Renal pelvis (tissue), 1 donor: ENCODE measurements at regions not wholly inside any gene's neighbourhood (a gene's known extent, or its start where the extent isn't known, plus 50 kb on each side); places are given as distances from the start of the nearest gene placed in this dataset.

Experiments used
- DNase-seq: peaks from one replicate; pipeline ENCODE4 v3.0.0-alpha.2; 2013

DNA sequence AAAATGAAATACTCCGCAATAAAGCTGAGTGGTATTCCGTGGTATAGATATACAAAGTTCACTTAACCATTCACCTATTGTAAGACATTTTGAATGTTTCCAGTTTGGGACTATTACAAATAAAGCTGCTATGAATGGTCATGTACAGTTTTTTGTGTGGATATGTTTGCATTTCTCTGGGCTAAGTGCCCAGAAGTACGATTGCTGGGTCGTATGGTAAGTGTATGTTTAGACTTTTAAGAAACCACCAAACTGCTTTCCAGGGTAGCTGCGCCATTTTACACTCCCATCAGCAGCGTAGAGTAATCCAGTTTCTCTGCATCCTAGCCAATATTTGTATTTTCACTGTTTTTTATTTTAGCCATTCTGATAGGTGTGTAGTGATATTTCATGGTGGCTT lies 208.4 kb upstream of the TLE3 start:
- DNase-seq, result no peak

DNA sequence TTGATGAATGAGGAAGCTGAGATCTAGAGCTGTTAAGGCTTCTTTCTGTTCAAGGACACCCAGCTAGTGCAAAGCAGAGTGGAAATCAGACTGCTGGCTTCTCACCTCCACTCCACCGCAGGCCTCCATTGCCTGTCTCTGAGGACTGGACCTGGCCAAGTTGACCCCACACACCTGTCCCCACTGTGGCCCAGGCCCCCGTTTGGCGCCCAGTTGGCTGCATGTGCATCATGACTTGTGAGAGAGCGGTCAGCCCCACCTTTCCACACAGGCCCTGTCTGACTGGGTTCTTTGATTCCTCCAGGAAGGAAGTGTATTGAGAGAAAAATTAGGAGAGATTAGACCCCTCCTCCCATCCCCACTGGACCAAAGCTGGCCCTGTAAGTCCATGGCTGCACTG lies 206.3 kb upstream of the TLE3 start:
- no peak for DNase-seq

DNA sequence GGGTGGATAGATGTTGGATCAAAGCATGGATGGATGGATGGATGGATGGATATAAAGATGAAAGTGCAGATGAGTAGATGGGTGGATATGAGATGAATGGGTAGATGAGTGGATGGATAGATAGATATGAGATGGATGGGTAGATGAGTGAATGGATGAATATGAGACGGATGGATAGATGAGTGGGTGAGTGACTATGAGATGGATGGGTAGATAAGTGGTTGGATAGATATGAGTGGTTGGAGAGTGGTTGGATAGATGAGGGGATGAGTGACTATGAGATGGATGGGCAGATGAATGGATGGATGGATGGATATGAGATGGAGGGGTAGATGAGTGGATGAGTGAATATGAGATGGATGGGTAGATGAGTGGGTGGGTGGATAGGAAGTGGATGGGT lies 204.6 kb upstream of the TLE3 start:
- DNase-seq, result no peak

DNA sequence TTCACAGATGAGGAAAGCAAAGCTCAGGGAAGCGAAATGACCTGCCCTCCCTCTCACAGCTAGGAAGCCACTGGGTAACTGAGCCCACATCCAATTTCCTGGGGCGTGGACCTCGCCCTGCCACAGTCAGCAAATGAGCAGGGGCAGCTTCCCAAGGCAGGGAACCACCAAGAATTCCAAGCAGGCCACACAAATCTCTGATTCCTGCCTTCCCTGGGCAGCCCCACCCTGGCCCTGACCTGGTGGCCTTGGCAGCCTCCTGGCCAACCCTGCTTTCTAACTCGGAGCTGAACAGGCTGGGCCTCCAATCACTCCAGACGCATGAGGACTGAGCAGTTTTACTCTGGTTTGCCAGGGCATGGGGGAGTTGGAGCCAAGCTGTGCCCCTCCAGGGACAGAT lies 203.7 kb upstream of the TLE3 start:
- no peak for DNase-seq

DNA sequence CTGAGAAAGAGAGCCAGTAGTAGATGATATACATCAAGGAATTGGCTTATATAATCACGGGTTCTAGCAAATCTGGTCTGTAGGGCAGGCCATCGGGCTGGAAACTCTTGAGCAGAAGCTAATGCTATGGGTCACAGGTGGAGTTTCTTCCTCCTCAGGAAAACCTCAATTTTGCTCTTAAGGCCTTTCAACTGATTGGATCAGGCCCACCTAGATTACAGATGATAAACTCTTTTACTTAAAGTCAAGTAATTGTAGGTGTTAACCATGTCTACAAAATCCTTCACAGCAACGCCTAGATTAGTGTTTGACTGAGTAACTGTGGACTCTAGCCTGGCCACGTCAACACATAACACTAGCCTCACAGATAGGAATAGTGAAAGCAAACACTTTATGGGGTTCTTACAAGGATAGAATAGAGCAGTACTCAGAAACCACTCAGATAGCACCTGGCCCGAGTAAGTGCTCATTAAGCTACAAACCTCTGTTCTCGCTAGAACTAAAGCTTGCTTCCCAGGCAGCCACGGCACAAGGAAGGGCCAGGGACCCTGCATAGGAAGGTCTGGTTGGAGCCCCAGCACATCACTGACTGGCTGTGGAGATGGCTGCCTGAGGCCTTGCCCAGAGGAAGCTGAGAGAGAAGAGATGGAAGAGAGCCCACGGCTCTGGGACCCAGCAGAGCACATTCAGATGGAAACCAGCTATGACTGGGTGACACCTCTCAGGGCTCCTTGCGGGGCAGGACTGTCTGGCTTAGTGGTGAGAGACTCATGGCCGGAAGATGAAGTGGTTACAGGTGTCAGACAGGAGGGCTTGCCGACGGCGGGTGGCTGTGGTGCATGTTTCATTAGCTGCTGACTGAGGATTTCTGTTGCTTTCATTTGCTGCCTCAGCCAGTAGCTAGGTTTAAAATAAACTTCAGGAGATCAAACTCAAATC lies 202.5 kb upstream of the TLE3 start:
- DNase-seq, result no peak

DNA sequence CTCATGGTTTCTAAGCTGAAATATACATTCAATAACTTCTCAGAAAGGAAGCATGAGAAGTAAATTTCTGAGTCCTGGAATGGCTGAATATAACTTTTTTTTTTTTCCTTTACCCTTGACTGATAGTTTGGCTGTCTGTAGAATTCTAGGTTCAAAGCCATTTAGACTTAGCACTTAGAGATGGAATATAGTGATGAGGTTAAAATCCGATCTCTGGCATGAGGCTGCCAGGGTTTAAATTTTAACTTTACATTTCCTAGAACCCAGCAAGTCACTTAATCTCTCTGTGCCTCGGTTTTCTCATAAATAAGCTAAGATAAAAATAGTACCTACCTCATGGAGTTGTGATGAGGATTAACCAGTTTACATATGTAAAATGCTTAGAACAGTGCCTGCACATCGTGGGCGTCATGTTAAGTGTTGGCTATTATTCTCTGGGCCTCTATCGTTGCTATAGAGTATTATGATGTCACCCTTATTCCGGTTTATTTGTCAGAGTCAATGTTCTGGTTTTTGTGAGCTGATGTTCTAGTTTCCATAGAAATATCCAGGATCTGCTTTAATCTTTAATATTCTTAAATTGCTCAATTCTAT lies 199.8 kb upstream of the TLE3 start:
- DNase-seq, result no peak

DNA sequence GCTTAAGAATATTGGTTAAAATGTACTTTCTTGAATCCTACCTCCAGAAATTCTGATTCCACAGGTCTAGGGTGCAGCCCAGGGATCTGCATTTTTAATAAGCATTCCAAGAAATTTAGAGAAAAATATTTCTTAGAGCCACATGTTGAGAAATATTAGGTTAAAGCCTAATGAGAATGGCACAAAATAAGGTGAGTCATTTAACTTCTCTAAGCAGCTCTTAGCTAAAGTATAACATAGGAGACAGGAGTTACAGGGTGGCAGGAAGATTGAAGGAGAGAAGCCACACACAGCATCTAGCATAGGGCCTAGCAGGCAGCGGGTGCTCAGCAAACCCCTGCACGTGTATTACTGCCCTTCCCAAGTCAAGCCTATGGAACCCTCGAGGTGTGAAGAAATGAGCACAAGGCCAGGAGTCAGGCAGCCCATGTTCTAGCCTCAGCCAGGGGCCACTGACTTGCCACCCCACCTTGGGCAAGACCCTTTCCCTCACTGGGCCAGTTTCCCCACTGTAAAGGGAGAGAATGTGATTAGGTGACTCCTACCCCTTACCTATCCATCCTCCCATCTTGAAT lies 197.1 kb upstream of the TLE3 start:
- DNase-seq, result no peak

DNA sequence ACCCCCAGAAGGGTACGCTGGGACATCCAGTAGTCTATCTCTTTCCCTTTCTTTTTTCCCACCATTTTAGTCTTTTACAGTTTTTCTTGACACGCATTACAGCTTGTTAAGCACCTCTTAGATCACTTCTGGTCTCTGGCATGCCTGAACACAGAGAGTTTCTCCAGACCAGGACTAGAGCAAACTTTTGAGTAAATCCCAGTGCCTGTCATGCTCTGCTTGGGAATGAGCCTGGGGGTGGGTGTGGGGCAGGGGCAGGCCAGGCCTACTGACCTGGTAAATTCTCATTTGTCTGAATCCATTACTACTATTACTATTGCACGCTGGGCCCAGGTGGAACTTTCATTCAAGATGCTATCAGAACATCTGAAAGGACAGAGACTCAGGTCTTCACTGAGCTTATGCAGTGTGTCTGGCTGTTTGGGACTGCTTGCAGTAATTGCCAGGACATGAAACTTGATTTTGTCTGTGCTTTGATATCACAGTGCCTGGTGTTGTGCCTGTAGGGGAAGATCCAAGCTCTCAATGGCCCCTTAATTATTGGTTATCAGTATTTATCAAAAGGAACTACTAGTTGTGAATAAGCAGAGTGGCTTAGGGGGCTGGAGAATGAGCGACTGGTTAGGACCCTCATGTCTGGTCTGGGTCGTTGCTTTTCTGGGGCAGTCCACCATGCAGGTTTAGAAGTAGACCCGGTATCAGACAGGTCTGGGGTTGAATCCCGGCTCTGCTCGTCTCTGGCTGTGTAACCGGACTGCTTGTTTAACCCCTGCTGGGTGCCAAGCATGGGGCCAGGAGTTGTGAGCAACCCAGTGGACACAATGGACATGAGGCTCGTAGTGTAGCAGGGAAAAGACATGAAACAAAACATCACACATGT lies 196.1 kb upstream of the TLE3 start:
- no peak for DNase-seq

DNA sequence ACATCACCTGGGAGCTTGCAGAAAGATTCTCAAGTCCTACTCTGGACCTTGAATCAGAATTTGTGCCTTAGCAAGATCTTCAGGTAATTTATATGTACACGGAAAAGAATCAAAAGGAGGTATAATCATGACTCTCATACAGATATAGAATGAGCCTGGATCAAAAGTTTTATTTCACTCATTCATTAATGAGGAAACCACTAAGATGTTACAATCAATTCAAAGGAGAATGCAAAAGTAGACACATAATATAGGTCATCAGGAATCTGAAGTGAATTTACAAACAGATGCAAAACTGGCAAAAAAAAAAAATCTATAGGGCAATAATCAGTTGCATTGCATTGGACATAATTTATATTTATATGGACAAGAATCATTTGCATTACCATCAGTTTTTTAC lies 195.4 kb upstream of the TLE3 start:
- DNase-seq, result no peak

DNA sequence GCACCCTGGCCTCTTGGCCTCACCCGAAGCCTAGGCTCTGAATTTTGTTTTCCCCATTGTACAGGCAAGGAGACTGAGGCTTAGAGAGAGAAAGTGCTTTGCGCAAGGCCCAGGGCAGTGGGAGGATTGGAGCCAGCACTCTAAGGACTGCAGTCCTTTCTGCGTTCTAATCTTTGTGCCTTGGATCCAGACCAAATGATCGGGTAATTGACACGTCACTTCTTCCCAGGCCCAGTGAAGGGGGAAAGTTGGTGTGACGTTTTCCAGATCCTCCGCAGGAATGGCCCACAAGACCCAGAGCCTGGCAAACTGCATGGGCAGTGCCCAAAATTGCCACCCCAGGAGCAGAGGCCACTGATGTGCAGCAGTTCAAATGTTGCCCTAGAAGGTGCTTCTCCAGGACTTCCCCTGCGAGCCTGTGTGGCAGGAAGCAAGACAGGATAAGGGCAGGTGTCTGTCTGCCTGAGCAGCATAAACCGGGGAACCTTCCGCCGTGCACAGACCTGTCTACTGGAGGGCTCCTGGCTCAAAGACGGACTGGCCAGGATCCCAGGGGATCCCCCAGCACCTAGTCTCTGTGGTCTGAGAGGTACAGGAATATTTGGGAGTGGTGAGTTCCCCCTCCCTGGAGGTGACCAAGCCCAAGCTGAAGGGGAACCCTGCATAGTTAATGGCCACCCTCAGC lies 194.5 kb upstream of the TLE3 start:
- no peak for DNase-seq

DNA sequence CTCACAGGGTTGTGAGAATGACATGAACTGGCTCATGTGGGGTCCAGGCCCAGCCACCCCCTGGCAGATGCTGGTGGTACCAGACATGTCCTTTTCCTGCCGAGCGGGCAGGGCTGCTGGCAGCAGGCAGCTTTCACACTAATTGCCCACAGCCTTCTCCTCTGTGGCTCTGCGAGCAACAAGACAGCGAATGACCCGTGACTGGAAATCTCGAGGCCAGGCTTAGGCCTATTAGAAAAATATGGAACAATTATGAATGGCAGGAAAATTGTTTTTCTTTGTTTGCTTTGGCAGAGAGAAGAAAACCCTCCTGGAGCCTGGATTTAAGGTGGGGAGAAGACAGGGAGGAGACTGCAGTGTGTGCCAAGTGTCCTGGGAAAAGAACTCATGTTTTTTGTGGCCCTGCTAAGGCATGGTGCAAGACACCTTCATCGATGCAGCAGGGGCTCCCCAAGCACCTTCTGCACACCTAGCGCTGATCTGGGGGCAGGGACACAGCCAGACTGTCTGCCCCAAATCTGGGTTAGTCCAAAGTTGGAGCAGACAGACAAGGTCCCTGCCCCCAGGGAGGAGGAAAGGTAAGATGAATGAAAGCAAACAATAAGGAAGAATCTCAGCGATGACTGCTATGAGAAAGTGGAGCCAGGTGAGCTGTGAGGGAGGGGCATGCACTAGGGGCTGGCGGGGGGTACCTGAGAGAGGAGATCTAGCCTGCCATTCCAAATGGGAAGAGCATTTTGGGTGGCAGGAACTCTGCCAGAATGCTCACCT lies 193.8 kb upstream of the TLE3 start:
- DNase-seq, result no peak

DNA sequence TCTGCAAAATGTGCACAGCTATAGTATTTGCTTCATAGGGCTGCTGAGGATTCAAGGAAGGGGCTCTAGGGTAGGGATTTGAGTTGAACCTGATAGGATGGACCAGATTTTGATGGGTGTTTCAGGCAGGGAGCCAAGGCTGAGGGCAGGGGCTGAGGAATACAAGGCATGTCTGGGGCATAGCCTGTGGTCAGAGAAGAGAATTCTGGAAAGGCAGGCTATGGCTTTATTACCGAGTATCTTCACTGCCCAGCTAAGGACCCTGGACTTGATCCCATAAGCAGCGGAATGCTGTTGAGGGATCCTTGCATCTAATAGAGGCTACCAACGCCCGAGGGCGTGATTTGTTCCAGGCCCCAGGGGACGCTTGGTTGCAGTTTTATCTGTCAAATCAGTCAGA lies 193.0 kb upstream of the TLE3 start:
- no peak for DNase-seq

DNA sequence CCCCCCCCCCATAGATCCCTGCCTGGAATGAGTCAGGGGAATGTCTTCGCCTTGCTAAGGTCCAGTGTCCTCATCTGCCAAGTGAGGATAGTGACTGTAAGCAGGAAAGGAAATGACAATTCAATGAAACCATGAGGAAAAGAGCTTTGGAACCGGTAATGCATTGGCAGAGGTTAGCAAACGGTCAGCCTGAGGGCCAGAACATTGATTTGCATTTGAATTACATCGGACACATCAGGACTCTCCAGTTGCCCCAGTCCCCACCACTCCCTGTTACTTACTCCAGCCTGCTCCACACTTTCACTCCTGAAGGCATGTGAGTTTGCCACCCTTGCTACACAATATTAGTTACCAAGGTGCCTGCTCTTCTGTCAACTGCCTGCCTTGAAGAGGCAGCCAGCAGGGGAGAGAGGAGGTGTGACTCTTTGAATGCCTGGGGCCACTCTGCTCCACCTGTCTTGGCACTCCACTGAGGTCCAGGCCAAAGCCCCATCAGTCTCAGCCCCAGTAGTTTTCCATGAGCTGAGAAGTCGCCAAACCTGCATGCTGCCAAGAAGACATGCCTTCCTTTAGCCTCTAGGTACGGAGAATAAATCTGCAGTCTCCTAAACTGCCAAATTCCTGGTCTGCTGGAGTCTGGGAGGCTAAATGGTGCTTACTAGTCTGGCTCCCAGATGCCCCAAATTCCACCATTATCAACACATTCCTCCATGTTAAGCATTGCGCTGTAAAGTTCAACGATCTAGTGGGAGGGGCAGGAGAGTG lies 191.7 kb upstream of the TLE3 start:
- peak; percentile 19 for DNase-seq

DNA sequence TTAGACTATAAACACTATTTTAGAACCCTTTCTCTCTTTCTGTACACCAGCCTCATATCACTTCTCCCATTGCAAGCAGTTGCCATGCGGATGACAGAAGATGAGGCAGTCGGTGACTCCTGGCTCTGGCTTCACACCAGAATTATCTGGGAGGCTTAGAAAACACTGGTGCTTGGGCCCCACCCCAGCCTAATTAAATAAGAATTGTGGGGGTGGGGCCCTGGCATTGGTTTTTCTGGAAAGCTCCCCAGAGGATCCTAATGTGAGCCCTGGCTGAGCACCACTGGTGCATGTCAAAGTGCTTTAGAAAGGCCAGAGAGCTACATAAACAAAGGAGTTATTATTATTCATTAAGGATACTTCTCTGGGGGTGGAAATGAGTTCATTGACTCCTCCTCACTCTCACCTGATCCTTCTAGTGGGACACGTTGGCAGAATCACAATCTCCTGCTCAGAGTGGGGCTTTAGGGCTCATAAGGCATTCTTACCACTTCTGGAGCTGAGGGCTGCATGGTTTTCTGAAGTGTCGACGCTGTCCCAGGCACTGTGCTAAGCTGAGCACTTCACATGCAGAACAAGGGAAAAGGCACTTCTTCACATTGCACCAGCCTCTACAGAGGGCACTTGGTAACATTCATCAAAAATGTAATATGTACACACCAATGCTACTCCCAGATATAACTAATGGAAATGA lies 188.5 kb upstream of the TLE3 start:
- DNase-seq, result no peak

DNA sequence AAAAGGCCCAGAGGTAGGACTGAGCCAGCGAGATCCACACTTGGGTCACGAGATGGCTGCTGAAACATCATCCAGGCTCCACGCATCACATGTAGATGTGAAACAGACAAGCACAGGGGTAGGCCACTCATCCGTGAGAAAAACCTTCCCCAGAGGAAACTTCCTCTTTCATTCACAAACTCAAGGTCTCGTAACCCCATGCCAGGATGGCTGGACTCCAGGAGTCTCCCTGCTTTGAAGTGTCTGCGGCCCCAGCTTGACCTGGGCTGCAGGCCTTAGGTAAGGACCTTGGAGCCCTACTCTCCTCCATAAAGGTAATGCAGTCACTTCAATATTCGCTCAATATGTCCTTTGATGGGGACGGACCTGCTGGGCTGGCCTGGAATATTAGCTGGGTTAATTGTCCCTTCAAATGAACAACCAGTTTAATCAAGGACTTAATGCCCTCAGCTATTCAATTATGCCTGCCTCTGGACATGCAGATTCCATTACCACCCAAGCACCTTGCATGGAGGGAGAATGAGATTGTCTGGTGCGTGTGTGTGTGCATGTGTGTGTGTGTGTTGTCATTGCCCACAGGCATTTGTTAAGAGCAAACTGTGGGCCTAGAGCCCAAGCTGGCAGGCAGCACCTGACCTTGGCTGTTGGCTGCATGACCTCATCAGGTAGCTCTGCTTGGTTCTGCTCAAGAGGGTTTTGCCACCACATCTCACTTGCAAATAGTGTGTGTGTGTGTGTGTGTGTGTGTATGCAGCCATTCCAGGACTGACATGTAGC lies 186.9 kb upstream of the TLE3 start:
- no peak for DNase-seq

DNA sequence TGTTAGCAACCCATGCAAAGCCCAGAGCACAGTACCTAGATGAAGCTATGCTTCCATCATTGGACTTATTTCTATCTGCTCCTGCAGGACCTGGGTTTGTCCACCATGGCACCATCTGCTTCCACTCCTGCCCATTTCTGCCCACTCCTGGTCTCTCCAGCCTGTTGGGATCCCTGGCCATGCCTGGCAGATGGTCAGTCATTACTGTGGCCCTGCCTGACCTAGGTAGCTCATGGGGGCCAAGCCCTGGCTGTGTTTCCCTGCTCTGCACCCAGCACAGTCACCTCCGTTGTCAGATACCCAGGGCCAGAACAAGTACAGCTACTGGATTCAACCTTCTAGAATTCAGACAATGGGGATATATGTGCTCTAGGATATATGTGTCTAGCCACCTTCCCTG lies 185.8 kb upstream of the TLE3 start:
- DNase-seq, result no peak

DNA sequence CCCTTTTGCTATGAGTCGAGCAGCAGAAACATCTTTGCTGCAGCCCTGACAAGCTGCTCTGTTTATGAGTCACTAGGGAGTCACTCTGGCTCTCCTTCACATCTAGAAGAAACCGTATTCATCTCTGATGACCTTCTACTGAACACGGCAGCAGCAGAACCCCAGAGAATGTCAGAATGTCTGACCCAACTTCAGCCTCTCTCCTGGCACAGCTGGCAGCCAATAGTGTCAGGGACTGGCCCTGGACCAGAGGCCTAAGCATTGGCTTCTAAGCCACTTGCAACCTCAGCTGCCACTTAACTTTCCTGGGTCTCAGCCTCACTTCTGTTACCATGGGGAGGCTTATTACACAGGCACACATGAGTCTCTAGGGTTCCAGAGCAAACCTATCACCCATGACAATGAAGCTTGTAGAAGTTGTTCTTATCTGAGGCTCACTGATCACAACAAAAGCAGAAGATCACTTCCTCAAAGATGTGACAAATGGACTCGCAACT lies 184.1 kb upstream of the TLE3 start:
- no peak for DNase-seq

DNA sequence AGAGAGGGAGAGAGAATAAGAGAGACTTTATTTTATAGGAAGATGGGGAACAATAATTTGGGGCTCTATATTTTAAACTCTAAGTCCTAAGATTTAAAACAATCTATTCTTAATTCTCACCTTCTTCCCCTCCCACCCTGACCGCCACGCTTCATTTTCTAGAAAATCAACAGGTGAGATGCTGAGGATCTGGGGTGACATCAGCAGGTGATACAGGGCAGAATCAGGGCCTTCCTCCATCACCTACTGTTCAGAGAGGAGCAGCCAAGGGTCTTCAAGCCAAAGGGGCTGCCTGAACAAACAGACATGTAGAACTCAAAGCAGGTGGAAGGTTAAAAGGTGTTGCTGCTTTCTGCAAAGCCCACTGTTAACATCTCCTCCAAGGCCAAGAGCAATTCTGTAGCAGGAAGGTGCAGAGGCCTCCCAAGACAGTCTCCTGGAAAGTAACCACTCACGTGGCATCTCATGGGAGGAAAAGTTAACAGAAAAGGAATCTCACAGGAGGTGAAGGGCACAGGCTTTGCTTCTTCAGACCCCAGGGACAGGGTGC lies 183.6 kb upstream of the TLE3 start:
- no peak for DNase-seq
